ENCODE measurements at regions not wholly inside any gene's neighbourhood (a gene's known extent, or its start where the extent isn't known, plus 50 kb on each side); places are given as distances from the start of the nearest gene placed in this dataset.

DNA sequence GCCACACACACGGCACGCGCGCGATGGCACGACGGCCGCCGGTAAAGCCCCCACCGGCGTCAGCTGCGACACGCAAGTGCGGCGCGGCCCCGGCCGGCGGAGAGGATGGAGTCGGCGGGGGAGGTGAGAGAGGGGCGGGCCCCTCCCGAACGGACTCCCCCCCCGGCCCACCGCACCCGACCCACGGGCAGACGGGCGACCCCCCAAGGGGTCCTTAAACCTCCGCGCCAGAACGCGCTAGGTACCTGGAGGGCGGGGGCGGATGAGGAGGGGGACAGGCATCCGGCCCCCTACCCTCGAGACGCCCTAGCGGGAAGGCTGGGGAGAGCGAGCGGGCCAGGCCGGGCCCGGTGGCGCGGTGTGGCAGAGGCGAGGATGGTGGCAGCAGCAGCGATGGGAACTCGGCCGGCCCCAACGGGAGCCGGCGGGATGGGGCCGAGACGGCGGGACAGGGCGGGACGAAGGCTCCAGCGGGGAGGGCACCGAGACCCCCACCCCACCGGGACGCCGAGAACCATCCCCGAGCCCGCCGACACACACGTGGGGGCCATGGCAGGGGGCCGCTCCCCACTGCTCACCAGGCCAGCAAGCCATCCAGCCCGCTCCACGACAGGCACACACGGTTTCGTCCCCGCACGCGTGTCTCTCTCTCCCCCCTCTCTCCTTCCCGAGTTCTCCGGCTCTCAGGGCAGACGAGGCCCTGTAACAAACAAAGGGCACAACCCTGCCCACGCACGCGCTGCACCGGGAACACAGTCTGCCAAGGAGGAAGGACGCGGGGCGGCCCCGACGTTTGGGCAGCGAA is 1515.4 kb upstream of the DEFB115 start:
- Histone ChIP-seq H3K4me1 (ENCODE audit: insufficient read depth, low read length) (no peaks in the 10 kb centered on the region), H3K56ac (ENCODE audit: insufficient read length, low read depth, low read length) (no peak overlapping the region), H3K14ac (ENCODE audit: insufficient read depth, low read length) (no peak overlapping the region), H2AFZ (ENCODE audit: low read length) (no peak overlapping the region), H3K9me3 (ENCODE audit: control insufficient read depth, low read depth, low read length) (peaks cover 28% of the 10 kb centered on the region), H4K20me1 (ENCODE audit: control insufficient read depth, insufficient read depth, insufficient read length) (no peaks in the 10 kb centered on the region), H3K4me2 (ENCODE audit: insufficient read depth, insufficient read length, low read length) (no peak overlapping the region), H4K91ac (ENCODE audit: insufficient read length, low read depth, low read length) (no peak overlapping the region), H4K8ac (replicated peaks; ENCODE audit: insufficient read length, low read depth, low read length) (no peak overlapping the region), H3K9ac (ENCODE audit: extremely low read depth, insufficient read length, low read length) (no peak overlapping the region), H3K27me3 (ENCODE audit: insufficient read depth, low read length) (no peaks in the 10 kb centered on the region), H2BK20ac (ENCODE audit: low read depth, low read length, poor library complexity, severe bottlenecking) (no peak overlapping the region), H3K27ac (ENCODE audit: insufficient read length, low read depth, low read length) (no peak overlapping the region), H3K18ac (ENCODE audit: insufficient read length, low read depth, low read length) (no peak overlapping the region), H3K23ac (ENCODE audit: insufficient read length, low read depth, low read length) (no peak overlapping the region), H3K4ac (ENCODE audit: low read depth, low read length) (no peak overlapping the region), H3K23me2 (ENCODE audit: insufficient read length, low read depth, low read length, poor library complexity, severe bottlenecking) (no peaks in the 10 kb centered on the region), H2AK5ac (ENCODE audit: insufficient read length, low read length) (no peak overlapping the region), H2BK5ac (ENCODE audit: insufficient read length, low read length) (no peak overlapping the region), H3K79me1 (ENCODE audit: insufficient read depth, low read depth, low read length, poor library complexity, severe bottlenecking) (no peaks in the 10 kb centered on the region), H2BK12ac (ENCODE audit: insufficient read length, low read depth, low read length) (no peak overlapping the region), H2BK120ac (ENCODE audit: low read depth, low read length, poor library complexity, severe bottlenecking) (no peak overlapping the region), H3T11ph (ENCODE audit: low read length) (no peak overlapping the region), H3K79me2 (ENCODE audit: insufficient read depth, low read length) (no peaks in the 10 kb centered on the region), H2BK15ac (ENCODE audit: low read depth, low read length) (no peak overlapping the region), H4K5ac (ENCODE audit: insufficient read length, low read depth, low read length) (no peak overlapping the region)
- no peak overlapping the region for H3K27ac Mint-ChIP-seq
- H3K27me3 Mint-ChIP-seq (ENCODE audit: low read depth): peaks cover 4% of the 10 kb centered on the region; the same call in 1 of the 2 replicates
- H3K4me1 Mint-ChIP-seq: no peaks in the 10 kb centered on the region
- TF ChIP-seq, protein P1, sequence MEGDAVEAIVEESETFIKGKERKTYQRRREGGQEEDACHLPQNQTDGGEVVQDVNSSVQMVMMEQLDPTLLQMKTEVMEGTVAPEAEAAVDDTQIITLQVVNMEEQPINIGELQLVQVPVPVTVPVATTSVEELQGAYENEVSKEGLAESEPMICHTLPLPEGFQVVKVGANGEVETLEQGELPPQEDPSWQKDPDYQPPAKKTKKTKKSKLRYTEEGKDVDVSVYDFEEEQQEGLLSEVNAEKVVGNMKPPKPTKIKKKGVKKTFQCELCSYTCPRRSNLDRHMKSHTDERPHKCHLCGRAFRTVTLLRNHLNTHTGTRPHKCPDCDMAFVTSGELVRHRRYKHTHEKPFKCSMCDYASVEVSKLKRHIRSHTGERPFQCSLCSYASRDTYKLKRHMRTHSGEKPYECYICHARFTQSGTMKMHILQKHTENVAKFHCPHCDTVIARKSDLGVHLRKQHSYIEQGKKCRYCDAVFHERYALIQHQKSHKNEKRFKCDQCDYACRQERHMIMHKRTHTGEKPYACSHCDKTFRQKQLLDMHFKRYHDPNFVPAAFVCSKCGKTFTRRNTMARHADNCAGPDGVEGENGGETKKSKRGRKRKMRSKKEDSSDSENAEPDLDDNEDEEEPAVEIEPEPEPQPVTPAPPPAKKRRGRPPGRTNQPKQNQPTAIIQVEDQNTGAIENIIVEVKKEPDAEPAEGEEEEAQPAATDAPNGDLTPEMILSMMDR (conservative IDR thresholded peaks at IDR 0.05): no peak
- H3K36me3 Mint-ChIP-seq (ENCODE audit: insufficient read depth in 1 of 3, low read depth in 3 of 3): peaks cover 7 to 15% (median 15%) of the 10 kb centered on the region in 3 experiments; a peak in 6 of 7 replicates
- no peak for DNase-seq
- H3K4me3 Mint-ChIP-seq: no peak overlapping the region
- WGBS (ENCODE audit: extremely low coverage, insufficient read length, low lambda C conversion rate): no CpG with 5 or more reads among the region's 88 CpGs
- peaks cover 77 to 96% of the 10 kb centered on the region in 2 experiments for H3K9me3 Mint-ChIP-seq

All from H9 (cell line).